Ramos (cell line): ENCODE measurements at regions not wholly inside any gene's neighbourhood (a gene's known extent, or its start where the extent isn't known, plus 50 kb on each side); places are given as distances from the start of the nearest gene placed in this dataset.

Source experiments
- in situ Hi-C: fragments of 300-500 bp; cut with MboI; formaldehyde crosslinking; loops from one replicate; pipeline ENCODE4 v1.14.3; 2022; ENCODE audit warnings: low sequenced_read_pairs; ENCODE audit not compliant: unreplicated experiment

DNA sequence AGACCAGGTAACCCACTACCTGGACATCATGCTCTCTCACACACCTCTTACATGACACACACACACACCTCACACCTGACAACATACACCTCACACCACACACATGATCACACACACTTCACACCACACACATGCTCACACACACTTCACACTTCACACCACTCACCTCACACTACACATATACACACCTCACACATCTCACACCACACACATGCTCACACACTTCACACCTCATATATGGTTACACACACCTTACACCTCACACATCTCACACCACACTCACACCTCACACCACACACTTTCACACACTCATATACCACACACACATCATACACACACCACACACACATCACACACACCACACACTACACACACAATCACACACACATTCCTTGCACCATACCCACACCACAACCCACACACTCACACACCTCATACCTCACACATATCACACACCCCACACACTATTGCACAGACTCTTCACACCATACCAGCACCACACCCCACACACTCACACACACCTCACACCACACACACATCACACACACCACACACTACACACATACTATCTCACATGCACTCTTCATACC lies 98.1 kb upstream of the PIEZO2 start:
- in situ Hi-C loops = no loop called here

DNA sequence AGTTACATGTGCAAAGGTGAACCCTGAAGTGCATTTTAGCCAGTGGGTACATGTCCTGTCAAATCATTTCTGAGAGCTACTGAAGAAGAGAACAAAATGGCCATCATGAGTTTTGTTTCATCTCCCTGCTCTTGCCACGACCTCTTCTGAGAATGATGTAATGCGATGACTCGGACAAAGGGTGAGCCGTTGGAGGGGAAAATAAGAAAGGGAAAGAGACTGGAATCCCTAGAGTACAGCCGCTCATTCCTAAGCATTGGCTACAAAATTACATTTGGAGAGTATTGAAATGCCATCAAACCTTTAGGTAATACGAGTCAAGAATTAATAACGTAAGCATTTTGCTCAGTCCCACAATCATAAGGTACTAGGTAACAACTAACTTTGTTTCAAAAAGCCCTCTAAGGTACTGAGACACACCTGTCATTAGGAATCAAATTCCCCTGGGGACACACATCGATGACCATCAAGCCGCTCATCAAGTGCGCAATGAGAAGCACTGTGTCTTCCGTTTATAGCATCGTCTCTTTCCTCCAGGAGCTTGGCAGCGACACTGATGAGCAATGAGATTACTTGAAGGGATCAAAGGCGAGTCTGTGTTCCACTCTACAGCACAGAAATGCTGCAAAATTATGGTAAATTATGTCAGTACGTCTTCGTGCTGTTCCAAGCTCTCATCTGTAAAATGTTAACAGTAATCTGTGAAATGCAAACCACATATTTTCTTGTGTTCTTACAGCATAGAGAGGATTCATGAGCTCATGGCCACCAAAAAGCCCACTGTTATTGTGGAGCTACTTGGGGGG lies 97.3 kb upstream of the PIEZO2 start:
- in situ Hi-C loops = no loop called here

DNA sequence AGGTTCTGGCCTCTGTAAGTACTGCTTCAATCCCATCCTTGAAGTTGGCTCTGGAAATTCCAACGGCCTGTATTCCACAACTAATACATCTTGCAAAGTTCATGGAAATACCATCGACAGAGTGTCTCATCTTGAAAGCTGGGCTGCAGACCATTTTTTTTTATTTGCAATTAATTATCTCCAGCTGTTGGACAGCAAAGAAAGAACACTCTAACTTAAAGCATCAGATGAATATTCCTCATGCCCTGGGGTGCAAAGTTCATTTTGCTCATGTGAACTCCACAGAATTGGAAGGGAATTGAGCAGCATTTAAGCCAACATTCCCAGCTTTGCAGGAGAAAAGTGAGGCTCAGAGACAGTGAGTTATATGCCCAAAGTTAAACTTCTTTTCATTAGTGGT lies 96.5 kb upstream of the PIEZO2 start:
- in situ Hi-C loops = no loop called here

- in situ Hi-C loops = no loop called here
Measured at GRCh38 chr18:11237484-11237883, 88.1 kb upstream of the PIEZO2 start.

DNA sequence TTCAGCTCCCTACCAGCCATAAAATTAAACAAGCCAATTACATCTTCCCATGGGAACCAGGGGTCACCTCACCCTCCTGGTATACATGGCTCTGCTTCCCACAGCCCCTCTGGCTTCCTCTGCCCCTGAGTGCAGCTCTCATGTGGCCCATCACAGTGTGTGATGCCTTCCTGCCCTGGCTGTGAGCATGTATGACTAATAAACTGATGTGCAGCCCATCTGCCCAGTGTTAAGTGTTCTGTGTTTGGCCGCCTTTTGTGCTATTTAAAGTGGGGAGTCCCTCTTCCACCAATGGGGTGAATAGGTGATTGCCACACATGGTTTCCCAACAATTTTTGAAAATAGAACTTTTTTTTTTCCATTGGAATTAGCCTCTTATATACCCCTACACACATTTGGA lies 87.7 kb upstream of the PIEZO2 start:
- in situ Hi-C loops = no loop called here

- in situ Hi-C loops = no loop called here
Measured at GRCh38 chr18:11224153-11224552, 74.8 kb upstream of the PIEZO2 start.

DNA sequence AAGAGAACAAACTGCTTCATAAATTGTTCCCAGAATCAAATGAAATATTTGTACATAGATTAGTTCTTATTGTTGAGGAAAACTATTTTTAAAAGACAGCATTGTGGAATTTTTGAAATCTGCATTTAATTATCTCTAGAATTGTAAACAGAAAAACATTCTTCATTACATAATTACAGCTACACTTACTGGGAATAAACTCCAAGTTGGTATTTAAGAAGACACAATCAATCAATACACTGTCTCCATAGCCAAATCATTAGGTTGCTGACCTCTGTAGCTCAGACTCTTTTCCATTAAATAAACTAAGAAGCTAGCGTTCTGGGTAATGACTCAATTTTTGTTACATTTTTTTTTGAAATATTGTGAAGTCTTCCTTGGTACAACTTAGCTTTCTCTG lies 70.2 kb upstream of the PIEZO2 start:
- in situ Hi-C loops = no loop called here

DNA sequence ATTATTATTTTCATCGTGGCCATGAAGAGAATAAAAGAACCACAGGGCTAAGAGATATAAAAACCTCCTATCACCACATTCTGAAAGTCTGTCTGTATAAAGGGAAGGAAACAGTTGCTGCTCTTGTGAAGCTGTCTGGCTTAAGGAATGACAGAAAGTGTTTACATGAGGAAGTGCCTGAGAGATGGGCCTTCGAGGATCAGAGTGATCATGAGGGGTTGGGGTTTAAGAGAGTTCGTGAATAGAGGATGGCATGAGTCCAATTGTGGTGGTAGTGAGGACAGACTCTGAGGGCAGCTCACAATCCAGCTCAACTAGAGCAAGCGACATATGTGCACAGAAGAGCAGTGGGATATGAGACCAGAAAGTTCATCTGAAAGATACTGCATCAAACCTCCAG lies 65.8 kb upstream of the PIEZO2 start:
- in situ Hi-C loops = no loop called here

DNA sequence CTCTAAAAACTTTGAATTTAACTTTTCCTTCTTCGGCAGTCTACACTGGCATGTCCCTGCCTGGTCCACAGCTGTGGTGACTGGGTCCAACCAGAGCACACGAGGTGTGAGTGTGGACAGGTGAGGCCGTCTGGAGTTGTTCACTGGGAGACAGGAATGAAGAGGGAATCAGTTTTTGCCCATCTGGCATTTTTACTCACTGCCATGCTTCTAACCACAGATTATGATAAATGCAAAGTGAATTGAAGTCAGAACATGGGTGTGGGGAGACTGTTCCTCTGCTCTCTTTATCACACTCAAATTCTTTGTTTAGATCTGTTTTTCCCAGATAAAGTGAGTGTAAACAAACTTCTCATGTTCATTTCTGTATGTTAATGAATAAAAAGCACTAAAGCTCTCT lies 54.7 kb upstream of the PIEZO2 start:
- in situ Hi-C loops = no loop called here

- in situ Hi-C loops = no loop called here
Measured at GRCh38 chr18:11199477-11199876, 50.1 kb upstream of the PIEZO2 start.
